HUDEP-2 (cell line): ENCODE measurements at regions not wholly inside any gene's neighbourhood (a gene's known extent, or its start where the extent isn't known, plus 50 kb on each side); places are given as distances from the start of the nearest gene placed in this dataset.
"Not testable (repeated sequence)": the region's sequence is repeated elsewhere in the genome, so short reads cannot be mapped to it uniquely, and the experiment has no call there.

ENCODE experiments used
- DNase-seq, 76 experiments: peaks; one replicate each; lab custom pipeline; 2025; ENCODE audit not compliant: unreplicated experiment in 76 of 76; lab: John Stamatoyannopoulos, UW

GRCh38 chr12:46884362-46884761 is 58.6 kb upstream of the SLC38A4 start:
- no peak for DNase-seq

GRCh38 chr12:46886541-46887041 is 60.8 kb upstream of the SLC38A4 start:
- DNase-seq: no peak

- DNase-seq: no peak
Observed at GRCh38 chr12:46887870-46888269, 62.1 kb upstream of the SLC38A4 start.

GRCh38 chr12:46888568-46888967 is 62.8 kb upstream of the SLC38A4 start:
- DNase-seq: no peak

DNA sequence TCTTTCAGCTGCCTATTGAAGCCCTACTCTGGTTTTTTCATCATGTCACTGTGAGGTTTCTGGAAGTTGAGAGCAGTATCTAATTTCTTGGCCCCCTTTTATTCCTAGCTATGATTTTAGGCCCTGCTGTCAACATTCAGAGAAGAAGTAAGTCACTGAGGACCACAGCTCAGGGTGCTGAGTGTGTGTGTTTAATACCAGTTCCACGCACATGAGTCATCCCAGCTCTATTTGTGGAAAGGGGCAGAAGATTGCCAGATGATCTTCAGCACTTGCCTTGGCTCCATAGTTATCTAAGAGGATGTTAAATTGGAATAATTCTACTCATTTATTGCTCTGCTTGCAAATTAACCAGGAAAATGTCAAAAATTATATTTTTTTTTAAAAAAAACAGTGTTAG is 65.5 kb upstream of the SLC38A4 start:
- DNase-seq: no peak

DNA sequence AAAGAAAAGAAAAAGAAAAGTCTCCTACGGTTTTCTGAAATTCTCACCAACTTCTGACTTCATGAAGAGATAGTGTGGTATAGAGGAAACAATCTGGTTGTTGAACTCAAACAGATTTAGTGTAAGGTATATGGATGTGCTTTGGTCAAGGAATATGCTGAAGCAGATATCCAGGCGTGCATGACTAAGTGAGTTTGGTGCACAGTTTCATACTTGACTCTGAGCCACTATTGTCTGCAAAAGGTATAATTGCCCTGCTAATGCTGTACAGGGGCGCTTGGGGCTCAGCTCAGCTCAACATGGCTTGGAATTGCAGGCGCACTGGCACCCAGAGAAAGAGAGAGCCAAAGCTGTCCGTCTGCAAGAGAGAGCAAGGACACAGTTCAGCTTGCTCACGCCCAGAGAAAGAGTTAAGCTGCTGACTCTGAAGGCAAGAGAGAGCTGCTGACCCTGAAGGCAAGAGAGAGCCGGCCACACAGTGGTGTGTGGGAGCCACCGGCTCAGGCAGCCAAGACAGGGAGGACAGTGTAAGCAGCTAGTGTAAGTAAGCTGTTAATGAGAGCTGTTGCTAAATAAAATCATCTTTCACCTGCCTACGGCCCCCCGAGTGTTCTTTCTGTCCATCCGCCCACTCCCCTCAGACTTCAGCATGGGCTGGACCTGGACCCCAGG is 66.4 kb upstream of the SLC38A4 start:
- DNase-seq: no peak

GRCh38 chr12:46892887-46893286 is 67.1 kb upstream of the SLC38A4 start:
- DNase-seq: no peak

DNA sequence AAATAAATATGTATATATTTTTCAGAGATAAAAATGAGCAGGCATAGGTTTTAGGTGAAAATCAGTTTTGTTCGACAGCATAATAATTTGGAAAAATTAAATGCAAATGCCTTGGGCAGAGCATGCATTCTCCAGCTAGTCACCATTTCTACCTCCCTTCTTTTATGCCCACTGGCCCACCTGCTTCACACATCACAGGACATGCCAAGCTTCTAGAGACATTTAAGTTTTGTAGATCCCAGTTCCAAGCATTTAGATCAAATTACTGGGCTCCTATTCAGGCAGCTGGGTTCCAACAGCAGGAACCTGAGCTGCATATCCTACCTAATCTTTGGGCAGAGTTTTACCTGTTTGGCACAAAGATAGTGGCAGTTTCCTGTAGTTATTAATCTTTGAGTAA is 67.6 kb upstream of the SLC38A4 start:
- DNase-seq: no peak

DNA sequence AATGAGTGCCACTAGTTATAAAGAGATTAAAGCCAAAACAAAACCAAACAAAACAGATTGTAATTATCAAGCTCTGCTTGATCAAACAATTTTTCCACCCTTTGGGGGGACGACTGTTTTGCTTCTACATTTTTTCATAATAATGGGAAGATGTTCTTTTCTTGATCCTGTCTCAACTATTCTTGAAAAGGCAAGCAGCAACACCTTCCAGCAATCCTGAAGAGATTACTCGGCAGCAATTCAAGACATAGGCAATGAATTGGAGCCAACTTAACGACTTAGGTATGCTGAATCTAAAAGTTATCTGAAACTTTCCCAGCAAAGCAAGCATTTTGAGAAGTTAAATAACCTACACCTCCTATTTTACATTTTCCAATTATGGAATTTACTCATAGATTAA is 69.9 kb upstream of the SLC38A4 start:
- DNase-seq: no peak

- no peak for DNase-seq
Observed at GRCh38 chr12:46896680-46897079, 70.9 kb upstream of the SLC38A4 start.

GRCh38 chr12:46898152-46898931 is 72.5 kb upstream of the SLC38A4 start:
- no peak for DNase-seq

- DNase-seq: no peak
Observed at GRCh38 chr12:46898989-46899388, 73.2 kb upstream of the SLC38A4 start.

GRCh38 chr12:46900734-46901463 is 75.1 kb upstream of the SLC38A4 start:
- no peak for DNase-seq

- DNase-seq: no peak
Observed at GRCh38 chr12:46901464-46902205, 75.8 kb upstream of the SLC38A4 start.

- no peak for DNase-seq
Observed at GRCh38 chr12:46903058-46903457, 77.3 kb upstream of the SLC38A4 start.

- no peak for DNase-seq
Observed at GRCh38 chr12:46904406-46905238, 78.8 kb upstream of the SLC38A4 start.

- DNase-seq: not testable (repeated sequence)
Observed at GRCh38 chr12:46905239-46905627, 79.4 kb upstream of the SLC38A4 start.

DNA sequence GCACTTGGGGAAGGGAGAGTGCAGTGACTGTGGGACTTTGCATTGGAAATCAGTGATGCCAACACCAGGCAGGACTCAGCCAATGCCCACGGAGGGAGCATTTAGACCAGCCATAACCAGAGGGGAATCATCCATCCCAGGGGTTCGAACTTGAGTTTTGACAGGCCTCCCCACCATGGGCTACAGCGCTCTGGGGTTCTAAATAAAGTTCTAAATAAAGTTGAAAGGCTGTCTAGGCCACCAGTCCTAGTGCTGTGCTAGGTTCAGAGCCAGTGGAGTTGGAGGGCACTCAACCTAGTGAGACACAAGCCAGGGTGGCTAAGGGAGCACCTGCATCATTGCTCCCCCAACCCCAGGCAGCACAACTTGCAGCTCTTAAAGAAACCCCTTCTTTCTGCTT is 82.0 kb upstream of the SLC38A4 start:
- DNase-seq: no peak

- DNase-seq: no peak
Observed at GRCh38 chr12:46908236-46908935, 82.6 kb upstream of the SLC38A4 start.
